ENCODE measurements at regions not wholly inside any gene's neighbourhood (a gene's known extent, or its start where the extent isn't known, plus 50 kb on each side); places are given as distances from the start of the nearest gene placed in this dataset.
A peak's percentile ranks its signal among the peaks of the same experiment; 100 is the strongest.

DNA sequence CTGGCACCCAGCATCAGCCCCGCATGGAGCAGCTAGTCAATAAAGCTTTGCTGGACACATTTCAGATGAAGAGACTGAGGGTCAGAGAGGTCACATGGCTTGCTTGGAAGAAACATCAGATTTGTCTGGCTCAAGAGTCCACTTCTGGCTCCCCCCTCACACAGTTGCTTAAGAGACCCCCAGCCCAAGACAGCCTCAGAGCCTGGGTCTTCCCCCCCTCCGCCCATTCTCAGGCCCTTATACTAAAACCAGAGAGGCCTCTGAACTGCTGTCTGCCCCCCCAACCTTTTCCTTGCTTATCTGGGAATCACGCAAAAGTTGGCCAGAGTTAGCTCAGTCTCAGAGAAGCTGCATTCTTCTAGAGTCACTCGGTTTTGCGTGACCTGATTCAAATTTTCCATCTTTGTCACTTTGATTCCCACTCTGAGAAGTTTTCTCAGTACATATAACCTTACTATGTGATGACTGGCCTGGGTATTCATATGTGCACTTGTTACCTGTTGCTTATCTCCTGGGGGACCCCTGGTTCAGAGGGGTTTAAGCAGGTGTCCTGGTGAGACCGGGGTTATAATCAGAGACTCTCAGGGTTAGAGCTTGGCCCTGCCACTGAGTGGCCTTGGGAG, 145.4 kb upstream of the IER5L start:
- H3K18ac ChIP-seq (ENCODE audit: low read depth, low read length) = no peak overlapping the region
- H4K91ac ChIP-seq (ENCODE audit: insufficient read depth, low read depth, low read length) = 0 out of 2 replicates have a peak overlapping the region, but pooled peaks have one; percentile 15
- 61% methylated on average over 3 of the region's 6 CpGs; no CpG with 5 or more reads in 1 of the 2 experiments for WGBS, 2 experiments (ENCODE audit: extremely low coverage in 2 of 2, insufficient read length in 1 of 2)
- H3K14ac ChIP-seq (replicated peaks; ENCODE audit: low read depth, low read length) = no peak overlapping the region
- intact Hi-C loops (cut with micrococcal nuclease) = no loop called here
- H3K79me1 ChIP-seq (ENCODE audit: low read depth in 1 of 2, low read length in 2 of 2) = no peaks in the 10 kb centered on the region
- DNase-seq (no peak), ATAC-seq (ENCODE audit: low read depth) (no peak)
- in situ Hi-C loops (cut with MboI; ENCODE audit: low sequenced_read_pairs) = no loop called here
- H2AK5ac ChIP-seq (ENCODE audit: low read depth, low read length) = peak overlapping the region; percentile 49; the same call in 1 of the 2 replicates
- H3K23ac ChIP-seq (ENCODE audit: low read depth, low read length) = no peak overlapping the region
- H3K9ac ChIP-seq (ENCODE audit: low read depth, low read length) = no peak overlapping the region
- peak overlapping the region; percentile 23; the same call in 1 of the 2 replicates for H4K5ac ChIP-seq (ENCODE audit: low read depth, low read length)
- no peaks in the 10 kb centered on the region for H3K36me3 ChIP-seq (ENCODE audit: control insufficient read depth, insufficient read depth, low read length)
- no peaks in the 10 kb centered on the region for H3K27me3 ChIP-seq (ENCODE audit: control insufficient read depth, insufficient read depth, low read length)
- TF ChIP-seq MAZ (IDR thresholded peaks at IDR 0.05; ENCODE audit: borderline replicate concordance, low read depth, low read length) (no peak), RFX5 (IDR thresholded peaks at IDR 0.05; ENCODE audit: low read depth, low read length) (no peak), RAD21 (IDR thresholded peaks at IDR 0.05; ENCODE audit: low read length) (no peak), POLR2A (IDR thresholded peaks at IDR 0.05; ENCODE audit: low read depth, low read length) (no peak)
- TF ChIP-seq, protein P1, sequence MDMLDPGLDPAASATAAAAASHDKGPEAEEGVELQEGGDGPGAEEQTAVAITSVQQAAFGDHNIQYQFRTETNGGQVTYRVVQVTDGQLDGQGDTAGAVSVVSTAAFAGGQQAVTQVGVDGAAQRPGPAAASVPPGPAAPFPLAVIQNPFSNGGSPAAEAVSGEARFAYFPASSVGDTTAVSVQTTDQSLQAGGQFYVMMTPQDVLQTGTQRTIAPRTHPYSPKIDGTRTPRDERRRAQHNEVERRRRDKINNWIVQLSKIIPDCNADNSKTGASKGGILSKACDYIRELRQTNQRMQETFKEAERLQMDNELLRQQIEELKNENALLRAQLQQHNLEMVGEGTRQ (IDR thresholded peaks at IDR 0.05; ENCODE audit: low read depth, low read length) = no peak
- no peak overlapping the region for H3K4me2 ChIP-seq (ENCODE audit: low read depth, low read length)
- no peak overlapping the region for H4K8ac ChIP-seq (ENCODE audit: low read depth in 2 of 2, low read length in 2 of 2)
- H3K4me1 ChIP-seq (ENCODE audit: control insufficient read depth, insufficient read depth, low read length) = peaks cover 19% of the 10 kb centered on the region
- BruUV-seq (replicated peaks) = no TSS peak
- no peak overlapping the region for H2BK5ac ChIP-seq (ENCODE audit: low read depth, low read length, poor library complexity, severe bottlenecking)
- H2AK9ac ChIP-seq (replicated peaks; ENCODE audit: low read depth, low read length, poor library complexity) = no peak overlapping the region
- no peak overlapping the region for H2AFZ ChIP-seq (replicated peaks; ENCODE audit: low read length, poor library complexity)
- no peak overlapping the region for H3K4me3 ChIP-seq (ENCODE audit: insufficient read depth, low read depth, low read length)
- peak overlapping the region; percentile 20; the same call in 1 of the 2 replicates for H2BK20ac ChIP-seq (ENCODE audit: low read depth, low read length)
- H4K20me1 ChIP-seq (ENCODE audit: insufficient read depth, low read length) = no peaks in the 10 kb centered on the region
- ChIA-PET CTCF (interaction anchor here (0.7 to 1.0 kb wide), 2 partner anchors 12 to 150 kb away, joined by 3 to 6 read pairs; no protein-coding TSS in a partner anchor), POLR2A (ENCODE audit: unreplicated experiment) (no interaction called here)
- no peak overlapping the region for H3K27ac ChIP-seq (ENCODE audit: insufficient read depth, low read length)
- H3K4ac ChIP-seq (ENCODE audit: low read depth, low read length) = no peak overlapping the region; the same call in 1 of the 2 replicates
- no peak overlapping the region for H3K56ac ChIP-seq (ENCODE audit: extremely low read depth, insufficient read depth, low read length)
- dilution Hi-C loops (cut with HindIII; ENCODE audit: low sequenced_read_pairs, unreplicated experiment) = no loop called here
- no peaks in the 10 kb centered on the region for H3K9me3 ChIP-seq (ENCODE audit: control insufficient read depth, insufficient read depth, low read length)
- peaks cover 3% of the 10 kb centered on the region; the same call in 1 of the 2 replicates for H3K9me1 ChIP-seq (ENCODE audit: insufficient read depth, low read length)
- no peak overlapping the region for H2BK120ac ChIP-seq (ENCODE audit: low read depth, low read length)
- H2BK15ac ChIP-seq (ENCODE audit: low read depth, low read length) = no peak overlapping the region
